ENCODE measurements at regions not wholly inside any gene's neighbourhood (a gene's known extent, or its start where the extent isn't known, plus 50 kb on each side); places are given as distances from the start of the nearest gene placed in this dataset.

DNA sequence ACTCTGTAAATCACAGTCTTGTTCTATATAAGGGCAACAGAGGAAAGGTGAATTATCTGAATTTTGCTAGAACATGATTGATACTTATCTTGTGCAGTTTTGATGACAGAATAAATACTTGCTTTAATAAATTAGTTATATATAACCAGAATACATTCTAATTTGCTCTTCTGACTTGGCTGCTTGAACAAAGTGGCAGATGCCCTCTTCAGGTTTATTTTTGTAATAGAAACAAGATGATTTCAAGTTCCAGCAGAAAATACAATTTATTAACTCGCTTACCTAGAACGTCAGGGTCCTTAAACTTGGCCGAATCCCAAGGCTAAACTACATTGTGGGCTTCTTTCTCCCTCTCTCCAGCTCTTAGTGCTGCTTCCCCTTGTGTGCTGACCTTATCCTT lies 57.6 kb upstream of the SSTR1 start:
- H3K4me2 ChIP-seq (ENCODE audit: low read depth, low read length), result no peak overlapping the region
- no peak overlapping the region for H2AFZ ChIP-seq (ENCODE audit: low read length)
- ATAC-seq (no peak), FAIRE-seq (no peak), DNase-seq (ENCODE audit: low spot score) (no peak)
- intact Hi-C loops (cut with micrococcal nuclease; ENCODE audit: unreplicated experiment), result no loop called here
- no peak overlapping the region for H3K27ac ChIP-seq (ENCODE audit: extremely low read length, insufficient read depth, low read length)
- no TSS peak for BruUV-seq (replicated peaks)
- no peaks in the 10 kb centered on the region for H3K79me2 ChIP-seq (ENCODE audit: insufficient read depth, low read length)
- 1% methylated on average over 3 of the region's 3 CpGs for WGBS (ENCODE audit: low lambda C conversion rate)
- in situ Hi-C loops (cut with HindIII; ENCODE audit: extremely low pct_ligation_motif_present, low pct_unique_long_range_greater_than_20kb), result no loop called here
- no peak overlapping the region for H3K9ac ChIP-seq (ENCODE audit: insufficient read depth, low read depth, low read length)
- H3K4me1 ChIP-seq (ENCODE audit: insufficient read depth, low read length), result no peaks in the 10 kb centered on the region
- H3K27me3 ChIP-seq (ENCODE audit: control insufficient read depth in 1 of 2, insufficient read depth in 2 of 2, low read length in 2 of 2), result no peaks in the 10 kb centered on the region
- H4K20me1 ChIP-seq (ENCODE audit: insufficient read depth, low read length), result no peaks in the 10 kb centered on the region
- no peak for TF ChIP-seq TBL1XR1 (IDR thresholded peaks at IDR 0.05; ENCODE audit: borderline replicate concordance, low read length, partially characterized antibody)
- no peak for TF ChIP-seq PPARG (CRISPR knock-in tag; conservative IDR thresholded peaks at IDR 0.05)
- TF ChIP-seq TAF1 (CRISPR knock-in tag; IDR thresholded peaks at IDR 0.05), result no peak
- TF ChIP-seq MAZ (IDR thresholded peaks at IDR 0.05; ENCODE audit: borderline replicate concordance, low read depth, low read length), result no peak
- no peak for TF ChIP-seq MAZ (CRISPR knock-in tag; IDR thresholded peaks at IDR 0.05; ENCODE audit: low read depth)
- no peak for TF ChIP-seq ZFP62 (CRISPR knock-in tag; IDR thresholded peaks at IDR 0.05)
- TF ChIP-seq, protein P1, sequence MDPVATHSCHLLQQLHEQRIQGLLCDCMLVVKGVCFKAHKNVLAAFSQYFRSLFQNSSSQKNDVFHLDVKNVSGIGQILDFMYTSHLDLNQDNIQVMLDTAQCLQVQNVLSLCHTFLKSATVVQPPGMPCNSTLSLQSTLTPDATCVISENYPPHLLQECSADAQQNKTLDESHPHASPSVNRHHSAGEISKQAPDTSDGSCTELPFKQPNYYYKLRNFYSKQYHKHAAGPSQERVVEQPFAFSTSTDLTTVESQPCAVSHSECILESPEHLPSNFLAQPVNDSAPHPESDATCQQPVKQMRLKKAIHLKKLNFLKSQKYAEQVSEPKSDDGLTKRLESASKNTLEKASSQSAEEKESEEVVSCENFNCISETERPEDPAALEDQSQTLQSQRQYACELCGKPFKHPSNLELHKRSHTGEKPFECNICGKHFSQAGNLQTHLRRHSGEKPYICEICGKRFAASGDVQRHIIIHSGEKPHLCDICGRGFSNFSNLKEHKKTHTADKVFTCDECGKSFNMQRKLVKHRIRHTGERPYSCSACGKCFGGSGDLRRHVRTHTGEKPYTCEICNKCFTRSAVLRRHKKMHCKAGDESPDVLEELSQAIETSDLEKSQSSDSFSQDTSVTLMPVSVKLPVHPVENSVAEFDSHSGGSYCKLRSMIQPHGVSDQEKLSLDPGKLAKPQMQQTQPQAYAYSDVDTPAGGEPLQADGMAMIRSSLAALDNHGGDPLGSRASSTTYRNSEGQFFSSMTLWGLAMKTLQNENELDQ (CRISPR knock-in tag; IDR thresholded peaks at IDR 0.05; ENCODE audit: borderline replicate concordance), result no peak
- TF ChIP-seq ELF4 (CRISPR knock-in tag; IDR thresholded peaks at IDR 0.05; ENCODE audit: borderline replicate concordance), result no peak
- ChIA-PET CTCF (ENCODE audit: low intra/inter-chr PET ratio, low total read pairs) (no interaction called here), POLR2A (no interaction called here)
- no peak overlapping the region for H3K4me3 ChIP-seq (replicated peaks in 1 of 3; ENCODE audit: insufficient read depth in 1 of 3, low read depth in 2 of 3, low read length in 3 of 3)
- H3K36me3 ChIP-seq (replicated peaks in 1 of 2; ENCODE audit: control insufficient read depth in 1 of 2, insufficient read depth in 2 of 2, low read length in 2 of 2), result no peaks in the 10 kb centered on the region
- H3K9me3 ChIP-seq (ENCODE audit: low read length), result no peaks in the 10 kb centered on the region

Small RNA genes lying in the stretch of these regions (small RNA-seq; reads per million reads assigned to genes)
- gene RF00406 (ENCODE audit: insufficient read depth in 2 of 3, insufficient read length in 3 of 3, low read depth in 2 of 3, low replicate concordance in 1 of 3), result 0.65 to 3.2 (median 2.9) reads per million in 3 experiments
- 0 reads per million in 3 experiments for gene RNU6-1277P (ENCODE audit: insufficient read depth in 2 of 3, insufficient read length in 3 of 3, low read depth in 2 of 3, low replicate concordance in 1 of 3)
